HepG2 (cell line): ENCODE measurements at regions not wholly inside any gene's neighbourhood (a gene's known extent, or its start where the extent isn't known, plus 50 kb on each side); places are given as distances from the start of the nearest gene placed in this dataset.

Experiments
- ATAC-seq: fragments of 200-7000 bp; cut with Tn5 transposase; 3 replicates; pipeline ENCODE4 v1.9.1; 2020; ENCODE audit warnings: mild to moderate bottlenecking, moderate library complexity
- BruUV-seq: library from RNA; stranded (reverse); fragments of 400-500 nt; replicated peaks from 2 replicates; lab custom pipeline; 2021; lab: Mats Ljungman, UMichigan
- CTCF ChIA-PET: fragments of 300-600 bp; formaldehyde crosslinking; extraction: SDS; loops from one replicate; lab custom pipeline; 2021; ENCODE audit warnings: low total read pairs, inconsistent platforms, low intra/inter-chr PET ratio; lab: Yijun Ruan, JAX
- POLR2A ChIA-PET: fragments of 350-600 bp; sonication (Branson Sonifier 250); formaldehyde crosslinking; loops from one replicate; lab custom pipeline; 2020; ENCODE audit warnings: antibody characterized with exemption, inconsistent platforms; lab: Yijun Ruan, JAX
- DNase-seq: peaks from one replicate; pipeline ENCODE4 v3.0.0-alpha.2; 2015; ENCODE audit warnings: low spot score
- FAIRE-seq: peaks from 3 replicates; lab custom pipeline; 2011; peaks lifted over from hg19 to GRCh38; lab: Jason Lieb, UNC
- H2AFZ ChIP-seq: one replicate; pipeline ENCODE4 v1.6.1; 2011; ENCODE audit warnings: low read length, inconsistent platforms
- H3K27ac ChIP-seq: fragments of 300-600 bp; 3 replicates; pipeline ENCODE4 v1.8.0; 2011; ENCODE audit warnings: mixed run types, mild to moderate bottlenecking, mixed read lengths, low read length, inconsistent platforms; ENCODE audit not compliant: insufficient read depth; ENCODE audit errors: extremely low read length
- H3K27me3 ChIP-seq, 2 experiments: fragments of 200-600 bp in 1 of 2; 2 replicates in 1 of 2; 3 replicates in 1 of 2; pipeline versions ENCODE4 v1.6.0 to v1.8.0; 2011; ENCODE audit warnings: low read length in 2 of 2, mild to moderate bottlenecking in 2 of 2, moderate library complexity in 2 of 2, inconsistent platforms in 1 of 2; ENCODE audit not compliant: insufficient read depth in 2 of 2, control insufficient read depth in 1 of 2
- H3K36me3 ChIP-seq, 2 experiments: fragments of 200-600 bp in 1 of 2; replicated peaks in 1 of 2; 2 replicates in 1 of 2; 3 replicates in 1 of 2; pipeline versions ENCODE4 v1.5.1 to v1.8.0; 2011; ENCODE audit warnings: low read length in 2 of 2, inconsistent platforms in 1 of 2; ENCODE audit not compliant: insufficient read depth in 2 of 2, control insufficient read depth in 1 of 2
- H3K4me1 ChIP-seq: 2 replicates; pipeline ENCODE4 v1.5.1; 2012; ENCODE audit warnings: low read length, inconsistent platforms; ENCODE audit not compliant: insufficient read depth
- H3K4me2 ChIP-seq: 2 replicates; pipeline ENCODE4 v1.6.0; 2011; ENCODE audit warnings: low read depth, low read length, inconsistent platforms
- H3K4me3 ChIP-seq, 3 experiments: fragments of 200-600 bp in 1 of 3; sonication (generic), shearing (Covaris generic) in 1 of 3; replicated peaks in 1 of 3; 2 replicates each; pipeline ENCODE4 v1.5.1; 2011 to 2016; ENCODE audit warnings: low read length in 3 of 3, inconsistent platforms in 2 of 3, low read depth in 2 of 3, mild to moderate bottlenecking in 2 of 3, control low read depth in 1 of 3, mixed read lengths in 1 of 3; ENCODE audit not compliant: insufficient read depth in 1 of 3
- H3K79me2 ChIP-seq: one replicate; pipeline ENCODE4 v1.6.1; 2011; ENCODE audit warnings: low read length, inconsistent platforms; ENCODE audit not compliant: insufficient read depth
- H3K9ac ChIP-seq: 2 replicates; pipeline ENCODE4 v1.6.0; 2011; ENCODE audit warnings: mild to moderate bottlenecking, low read depth, low read length, inconsistent platforms; ENCODE audit not compliant: insufficient read depth
- H3K9me3 ChIP-seq: 2 replicates; pipeline ENCODE4 v1.5.1; 2012; ENCODE audit warnings: mild to moderate bottlenecking, low read length
- H4K20me1 ChIP-seq: 2 replicates; pipeline ENCODE4 v1.6.0; 2011; ENCODE audit warnings: inconsistent platforms, mild to moderate bottlenecking, low read length, moderate library complexity; ENCODE audit not compliant: insufficient read depth
- EEA1 ChIP-seq: sonication (generic); formaldehyde crosslinking; IDR thresholded peaks from 2 replicates; pipeline ENCODE4 v1.5.1; 2020; ENCODE audit warnings: mild to moderate bottlenecking, missing genetic modification reagents, borderline replicate concordance
- ERF ChIP-seq: IDR thresholded peaks from 2 replicates; pipeline ENCODE4 v1.6.1; 2018; ENCODE audit warnings: missing biosample characterization, missing genetic modification reagents
- KDM4B ChIP-seq: sonication (generic); formaldehyde crosslinking; IDR thresholded peaks from 2 replicates; pipeline ENCODE4 v1.4.0; 2020; ENCODE audit warnings: missing genetic modification reagents
- MTA3 ChIP-seq: sonication (generic); formaldehyde crosslinking; IDR thresholded peaks from 2 replicates; pipeline ENCODE4 v1.4.0; 2020; ENCODE audit warnings: missing genetic modification reagents
- RFX3 ChIP-seq: IDR thresholded peaks from 2 replicates; pipeline ENCODE4 v1.6.1; 2016; ENCODE audit warnings: missing biosample characterization, missing genetic modification reagents
- SOX13 ChIP-seq, 3 experiments: fragments of 450-650 bp in 1 of 3; sonication (generic) in 1 of 3; formaldehyde crosslinking in 1 of 3; IDR thresholded peaks in 2 of 3; conservative IDR thresholded peaks in 1 of 3; 2 replicates each; pipeline versions ENCODE4 v1.5.0 to v1.6.1; 2016 to 2020; ENCODE audit warnings: antibody characterized with exemption in 1 of 3, mild to moderate bottlenecking in 1 of 3, missing compliant biosample characterization in 1 of 3, missing genetic modification reagents in 1 of 3, moderate library complexity in 1 of 3
- THYN1 ChIP-seq: sonication (generic); formaldehyde crosslinking; IDR thresholded peaks from 2 replicates; pipeline ENCODE4 v1.8.1; 2023; ENCODE audit warnings: low read depth, mild to moderate bottlenecking, moderate library complexity, missing genetic modification reagents, borderline replicate concordance
- ZNF24 ChIP-seq: fragments of 450-650 bp; IDR thresholded peaks from 2 replicates; pipeline ENCODE4 v1.6.1; 2017; ENCODE audit warnings: antibody characterized with exemption, mild to moderate bottlenecking
- ZNF577 ChIP-seq: sonication (generic); formaldehyde crosslinking; IDR thresholded peaks from 2 replicates; pipeline ENCODE4 v1.4.0; 2020; ENCODE audit warnings: mild to moderate bottlenecking, low read depth, missing genetic modification reagents, borderline replicate concordance
- ZNF629 ChIP-seq: sonication (generic); formaldehyde crosslinking; conservative IDR thresholded peaks from 2 replicates; pipeline ENCODE4 v1.5.0; 2020; ENCODE audit warnings: missing genetic modification reagents
- ZNF737 ChIP-seq: sonication (generic); formaldehyde crosslinking; IDR thresholded peaks from 2 replicates; pipeline ENCODE4 v1.5.0; 2020; ENCODE audit warnings: missing genetic modification reagents, mild to moderate bottlenecking, borderline replicate concordance
- ZSCAN31 ChIP-seq: sonication (generic); formaldehyde crosslinking; IDR thresholded peaks from 2 replicates; pipeline ENCODE4 v1.5.0; 2020; ENCODE audit warnings: low read depth, mild to moderate bottlenecking, missing genetic modification reagents
- WGBS: methylation state at CpG from one replicate; pipeline ENCODE4 v1.1.6; 2017; ENCODE audit warnings: low lambda C conversion rate; 5-methylcytosine and 5-hydroxymethylcytosine counted together
- in situ Hi-C: cut with HindIII; loops from 2 replicates; pipeline ENCODE4 v1.10.0; 2017; ENCODE audit warnings: low pct_unique_long_range_greater_than_20kb; ENCODE audit not compliant: extremely low pct_ligation_motif_present
- intact Hi-C: fragments of 100-400 bp; cut with micrococcal nuclease; formaldehyde crosslinking; loops from one replicate; pipeline ENCODE4 v1.10.0; 2022; ENCODE audit not compliant: unreplicated experiment
- TF ChIP-seq, protein P1 (sequence below): sonication (generic); formaldehyde crosslinking; IDR thresholded peaks from 2 replicates; pipeline ENCODE4 v1.8.1; 2023; ENCODE audit warnings: missing genetic modification reagents, inconsistent platforms, borderline replicate concordance
- TF ChIP-seq, protein P2 (sequence below): sonication (generic); formaldehyde crosslinking; IDR thresholded peaks from 2 replicates; pipeline ENCODE4 v1.8.0; 2022; ENCODE audit warnings: low read depth, missing genetic modification reagents
- TF ChIP-seq, protein P3 (sequence below): sonication (generic); formaldehyde crosslinking; IDR thresholded peaks from 2 replicates; pipeline ENCODE4 v1.4.0; 2020; ENCODE audit warnings: missing genetic modification reagents, borderline replicate concordance
- TF ChIP-seq, protein P4 (sequence below): sonication (generic); formaldehyde crosslinking; IDR thresholded peaks from 2 replicates; pipeline ENCODE4 v1.4.0; 2020; ENCODE audit warnings: missing genetic modification reagents, borderline replicate concordance

DNA sequence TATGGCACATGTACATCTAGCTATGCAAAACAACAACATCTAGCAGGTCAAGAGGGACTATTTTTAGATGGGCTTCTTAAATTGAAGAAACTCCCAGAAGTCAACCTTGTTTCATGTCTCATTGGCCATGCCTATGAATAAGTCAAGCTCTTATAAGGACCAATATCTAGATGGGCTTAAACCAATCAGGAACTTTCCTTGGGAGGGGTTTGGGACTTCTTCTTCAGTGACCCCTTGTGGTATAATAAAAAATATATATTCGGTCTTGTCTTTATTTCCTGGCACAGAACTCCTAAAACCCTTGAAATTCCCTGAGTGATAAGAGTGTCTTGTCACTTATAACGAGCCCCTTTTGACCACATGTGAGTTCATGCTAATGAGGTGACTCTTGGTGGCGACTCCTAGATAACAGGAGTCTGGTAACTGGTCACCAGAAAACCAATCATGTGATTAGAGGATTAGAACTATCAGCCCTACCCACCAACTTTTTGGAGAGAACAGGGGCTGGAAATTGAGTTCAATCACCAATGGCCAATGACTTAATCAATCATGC, 218.3 kb downstream of the HHIPL2 start:
- no TSS peak for BruUV-seq
- Histone ChIP-seq H3K4me1 (no peaks in the 10 kb centered on the region), H3K36me3 (no peaks in the 10 kb centered on the region), H3K79me2 (no peaks in the 10 kb centered on the region), H2AFZ (no peak overlapping the region), H3K4me3 (no peak overlapping the region), H4K20me1 (no peaks in the 10 kb centered on the region), H3K27me3 (no peaks in the 10 kb centered on the region; a peak in 1 of 5 replicates), H3K9me3 (no peaks in the 10 kb centered on the region), H3K27ac (no peak overlapping the region), H3K9ac (no peak overlapping the region), H3K4me2 (no peak overlapping the region)
- DNase-seq: no peak
- 0% methylated on average over 3 of the region's 3 CpGs for WGBS
- ATAC-seq: no peak
- intact Hi-C loops: no loop called here
- TF ChIP-seq, protein P1, sequence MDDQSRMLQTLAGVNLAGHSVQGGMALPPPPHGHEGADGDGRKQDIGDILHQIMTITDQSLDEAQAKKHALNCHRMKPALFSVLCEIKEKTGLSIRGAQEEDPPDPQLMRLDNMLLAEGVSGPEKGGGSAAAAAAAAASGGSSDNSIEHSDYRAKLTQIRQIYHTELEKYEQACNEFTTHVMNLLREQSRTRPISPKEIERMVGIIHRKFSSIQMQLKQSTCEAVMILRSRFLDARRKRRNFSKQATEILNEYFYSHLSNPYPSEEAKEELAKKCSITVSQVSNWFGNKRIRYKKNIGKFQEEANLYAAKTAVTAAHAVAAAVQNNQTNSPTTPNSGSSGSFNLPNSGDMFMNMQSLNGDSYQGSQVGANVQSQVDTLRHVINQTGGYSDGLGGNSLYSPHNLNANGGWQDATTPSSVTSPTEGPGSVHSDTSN: no peak
- TF ChIP-seq, protein P2, sequence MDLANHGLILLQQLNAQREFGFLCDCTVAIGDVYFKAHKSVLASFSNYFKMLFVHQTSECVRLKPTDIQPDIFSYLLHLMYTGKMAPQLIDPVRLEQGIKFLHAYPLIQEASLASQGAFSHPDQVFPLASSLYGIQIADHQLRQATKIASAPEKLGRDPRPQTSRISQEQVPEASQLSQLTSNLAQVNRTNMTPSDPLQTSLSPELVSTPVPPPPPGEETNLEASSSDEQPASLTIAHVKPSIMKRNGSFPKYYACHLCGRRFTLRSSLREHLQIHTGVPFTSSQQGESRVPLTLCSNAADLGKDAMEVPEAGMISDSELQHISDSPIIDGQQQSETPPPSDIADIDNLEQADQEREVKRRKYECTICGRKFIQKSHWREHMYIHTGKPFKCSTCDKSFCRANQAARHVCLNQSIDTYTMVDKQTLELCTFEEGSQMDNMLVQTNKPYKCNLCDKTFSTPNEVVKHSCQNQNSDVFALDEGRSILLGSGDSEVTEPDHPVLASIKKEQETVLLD (CRISPR knock-in tag): no peak
- TF ChIP-seq MTA3 (CRISPR knock-in tag): no peak
- no peak for TF ChIP-seq ZNF577 (CRISPR knock-in tag)
- no peak for TF ChIP-seq ZSCAN31 (CRISPR knock-in tag)
- no peak for TF ChIP-seq ZNF629 (CRISPR knock-in tag)
- no peak for TF ChIP-seq ZNF737 (CRISPR knock-in tag)
- TF ChIP-seq SOX13 (IDR thresholded peaks at IDR 0.05): no peak
- TF ChIP-seq SOX13 (CRISPR knock-in tag; conservative IDR thresholded peaks at IDR 0.05 in 1 of 2, IDR thresholded peaks at IDR 0.05 in 1 of 2): no peak
- no peak for TF ChIP-seq ERF (CRISPR knock-in tag)
- TF ChIP-seq KDM4B (CRISPR knock-in tag): no peak
- TF ChIP-seq, protein P3, sequence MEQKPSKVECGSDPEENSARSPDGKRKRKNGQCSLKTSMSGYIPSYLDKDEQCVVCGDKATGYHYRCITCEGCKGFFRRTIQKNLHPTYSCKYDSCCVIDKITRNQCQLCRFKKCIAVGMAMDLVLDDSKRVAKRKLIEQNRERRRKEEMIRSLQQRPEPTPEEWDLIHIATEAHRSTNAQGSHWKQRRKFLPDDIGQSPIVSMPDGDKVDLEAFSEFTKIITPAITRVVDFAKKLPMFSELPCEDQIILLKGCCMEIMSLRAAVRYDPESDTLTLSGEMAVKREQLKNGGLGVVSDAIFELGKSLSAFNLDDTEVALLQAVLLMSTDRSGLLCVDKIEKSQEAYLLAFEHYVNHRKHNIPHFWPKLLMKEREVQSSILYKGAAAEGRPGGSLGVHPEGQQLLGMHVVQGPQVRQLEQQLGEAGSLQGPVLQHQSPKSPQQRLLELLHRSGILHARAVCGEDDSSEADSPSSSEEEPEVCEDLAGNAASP (CRISPR knock-in tag): no peak
- no peak for TF ChIP-seq EEA1 (CRISPR knock-in tag)
- no peak for TF ChIP-seq ZNF24
- TF ChIP-seq THYN1 (CRISPR knock-in tag): no peak
- TF ChIP-seq, protein P4, sequence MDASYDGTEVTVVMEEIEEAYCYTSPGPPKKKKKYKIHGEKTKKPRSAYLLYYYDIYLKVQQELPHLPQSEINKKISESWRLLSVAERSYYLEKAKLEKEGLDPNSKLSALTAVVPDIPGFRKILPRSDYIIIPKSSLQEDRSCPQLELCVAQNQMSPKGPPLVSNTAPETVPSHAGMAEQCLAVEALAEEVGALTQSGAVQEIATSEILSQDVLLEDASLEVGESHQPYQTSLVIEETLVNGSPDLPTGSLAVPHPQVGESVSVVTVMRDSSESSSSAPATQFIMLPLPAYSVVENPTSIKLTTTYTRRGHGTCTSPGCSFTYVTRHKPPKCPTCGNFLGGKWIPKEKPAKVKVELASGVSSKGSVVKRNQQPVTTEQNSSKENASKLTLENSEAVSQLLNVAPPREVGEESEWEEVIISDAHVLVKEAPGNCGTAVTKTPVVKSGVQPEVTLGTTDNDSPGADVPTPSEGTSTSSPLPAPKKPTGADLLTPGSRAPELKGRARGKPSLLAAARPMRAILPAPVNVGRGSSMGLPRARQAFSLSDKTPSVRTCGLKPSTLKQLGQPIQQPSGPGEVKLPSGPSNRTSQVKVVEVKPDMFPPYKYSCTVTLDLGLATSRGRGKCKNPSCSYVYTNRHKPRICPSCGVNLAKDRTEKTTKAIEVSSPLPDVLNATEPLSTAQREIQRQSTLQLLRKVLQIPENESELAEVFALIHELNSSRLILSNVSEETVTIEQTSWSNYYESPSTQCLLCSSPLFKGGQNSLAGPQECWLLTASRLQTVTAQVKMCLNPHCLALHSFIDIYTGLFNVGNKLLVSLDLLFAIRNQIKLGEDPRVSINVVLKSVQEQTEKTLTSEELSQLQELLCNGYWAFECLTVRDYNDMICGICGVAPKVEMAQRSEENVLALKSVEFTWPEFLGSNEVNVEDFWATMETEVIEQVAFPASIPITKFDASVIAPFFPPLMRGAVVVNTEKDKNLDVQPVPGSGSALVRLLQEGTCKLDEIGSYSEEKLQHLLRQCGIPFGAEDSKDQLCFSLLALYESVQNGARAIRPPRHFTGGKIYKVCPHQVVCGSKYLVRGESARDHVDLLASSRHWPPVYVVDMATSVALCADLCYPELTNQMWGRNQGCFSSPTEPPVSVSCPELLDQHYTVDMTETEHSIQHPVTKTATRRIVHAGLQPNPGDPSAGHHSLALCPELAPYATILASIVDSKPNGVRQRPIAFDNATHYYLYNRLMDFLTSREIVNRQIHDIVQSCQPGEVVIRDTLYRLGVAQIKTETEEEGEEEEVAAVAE: no peak
- TF ChIP-seq RFX3 (CRISPR knock-in tag): no peak
- FAIRE-seq: no peak
- ChIA-PET POLR2A (no interaction called here), CTCF (no interaction called here)
- in situ Hi-C loops: no loop called here
